Fibroblast of villous mesenchyme (primary cell): ENCODE measurements at regions not wholly inside any gene's neighbourhood (a gene's known extent, or its start where the extent isn't known, plus 50 kb on each side); places are given as distances from the start of the nearest gene placed in this dataset.

Experiments
- DNase-seq: peaks from one replicate; pipeline ENCODE4 v3.0.0-alpha.2; 2010; ENCODE audit warnings: low read depth
- H3K4me3 ChIP-seq: 2 replicates; pipeline ENCODE4 v1.5.1; 2011; ENCODE audit warnings: low read depth, mild to moderate bottlenecking, low read length
- TF ChIP-seq, protein P1 (sequence below): IDR thresholded peaks from 2 replicates; pipeline ENCODE4 v1.5.1; 2012; ENCODE audit warnings: low read depth, mild to moderate bottlenecking, low read length; ENCODE audit not compliant: insufficient read depth

DNA sequence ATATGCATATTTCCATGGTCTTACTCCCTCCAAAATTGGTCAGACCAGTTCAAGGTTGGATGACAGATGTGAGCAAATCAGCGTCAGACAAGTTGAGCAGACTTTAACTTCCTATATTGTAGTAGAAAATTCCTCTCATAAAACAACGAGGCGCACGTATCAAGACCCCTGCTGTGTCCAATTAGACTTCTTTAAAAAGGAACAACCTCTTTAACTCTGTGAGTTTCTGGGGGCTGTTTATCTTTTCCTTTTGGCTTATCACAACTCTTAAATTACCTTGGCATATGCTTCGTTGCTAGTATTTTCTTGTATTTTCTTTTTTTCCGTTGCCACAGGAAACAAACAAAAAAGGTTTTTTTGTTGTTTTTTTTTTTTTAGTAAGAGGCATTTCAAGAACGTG is 398.2 kb upstream of the WWC1 start:
- TF ChIP-seq, protein P1, sequence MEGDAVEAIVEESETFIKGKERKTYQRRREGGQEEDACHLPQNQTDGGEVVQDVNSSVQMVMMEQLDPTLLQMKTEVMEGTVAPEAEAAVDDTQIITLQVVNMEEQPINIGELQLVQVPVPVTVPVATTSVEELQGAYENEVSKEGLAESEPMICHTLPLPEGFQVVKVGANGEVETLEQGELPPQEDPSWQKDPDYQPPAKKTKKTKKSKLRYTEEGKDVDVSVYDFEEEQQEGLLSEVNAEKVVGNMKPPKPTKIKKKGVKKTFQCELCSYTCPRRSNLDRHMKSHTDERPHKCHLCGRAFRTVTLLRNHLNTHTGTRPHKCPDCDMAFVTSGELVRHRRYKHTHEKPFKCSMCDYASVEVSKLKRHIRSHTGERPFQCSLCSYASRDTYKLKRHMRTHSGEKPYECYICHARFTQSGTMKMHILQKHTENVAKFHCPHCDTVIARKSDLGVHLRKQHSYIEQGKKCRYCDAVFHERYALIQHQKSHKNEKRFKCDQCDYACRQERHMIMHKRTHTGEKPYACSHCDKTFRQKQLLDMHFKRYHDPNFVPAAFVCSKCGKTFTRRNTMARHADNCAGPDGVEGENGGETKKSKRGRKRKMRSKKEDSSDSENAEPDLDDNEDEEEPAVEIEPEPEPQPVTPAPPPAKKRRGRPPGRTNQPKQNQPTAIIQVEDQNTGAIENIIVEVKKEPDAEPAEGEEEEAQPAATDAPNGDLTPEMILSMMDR, result no peak
- no peak overlapping the region for H3K4me3 ChIP-seq
- DNase-seq, result no peak

DNA sequence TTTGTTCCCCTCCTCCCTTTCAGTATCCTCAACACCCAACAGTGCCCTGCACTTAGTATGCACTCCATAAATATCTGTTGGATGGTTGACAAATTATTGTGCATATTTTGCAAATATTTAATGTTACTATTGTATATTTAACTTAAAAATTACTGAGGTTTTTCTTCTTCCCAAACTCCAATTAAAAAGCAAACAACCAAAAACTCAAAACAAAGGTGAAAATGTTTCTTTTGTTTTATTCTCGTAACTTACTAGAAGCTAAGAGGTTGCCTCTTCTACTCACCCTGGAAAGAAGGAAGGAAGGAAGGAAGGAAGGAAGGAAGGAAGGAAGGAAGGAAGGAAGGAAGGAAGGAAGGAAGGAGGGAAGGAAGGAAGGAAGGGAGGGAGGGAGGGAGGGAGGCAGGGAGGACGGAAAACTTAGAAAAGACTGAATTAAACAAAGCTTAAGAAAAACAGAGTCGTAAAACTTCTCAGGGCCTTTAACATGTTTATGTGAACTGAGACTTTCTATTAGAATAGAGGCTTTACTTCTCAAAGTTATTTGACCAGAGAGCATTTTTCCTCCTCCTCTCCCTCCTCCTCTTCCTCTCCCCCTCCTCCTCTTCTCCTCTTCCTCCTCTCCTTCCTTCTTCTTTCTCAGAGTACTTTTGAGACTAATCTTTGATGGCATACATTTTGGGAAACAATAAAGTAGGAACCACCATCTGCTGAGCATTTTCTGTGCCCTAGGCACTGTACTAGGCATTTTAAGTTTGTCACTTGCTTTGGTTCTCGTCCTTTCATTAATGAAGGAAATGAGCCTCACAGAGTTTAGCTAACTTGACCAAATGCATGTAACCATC is 396.6 kb upstream of the WWC1 start:
- no peak overlapping the region for H3K4me3 ChIP-seq
- TF ChIP-seq, protein P1, result no peak

DNA sequence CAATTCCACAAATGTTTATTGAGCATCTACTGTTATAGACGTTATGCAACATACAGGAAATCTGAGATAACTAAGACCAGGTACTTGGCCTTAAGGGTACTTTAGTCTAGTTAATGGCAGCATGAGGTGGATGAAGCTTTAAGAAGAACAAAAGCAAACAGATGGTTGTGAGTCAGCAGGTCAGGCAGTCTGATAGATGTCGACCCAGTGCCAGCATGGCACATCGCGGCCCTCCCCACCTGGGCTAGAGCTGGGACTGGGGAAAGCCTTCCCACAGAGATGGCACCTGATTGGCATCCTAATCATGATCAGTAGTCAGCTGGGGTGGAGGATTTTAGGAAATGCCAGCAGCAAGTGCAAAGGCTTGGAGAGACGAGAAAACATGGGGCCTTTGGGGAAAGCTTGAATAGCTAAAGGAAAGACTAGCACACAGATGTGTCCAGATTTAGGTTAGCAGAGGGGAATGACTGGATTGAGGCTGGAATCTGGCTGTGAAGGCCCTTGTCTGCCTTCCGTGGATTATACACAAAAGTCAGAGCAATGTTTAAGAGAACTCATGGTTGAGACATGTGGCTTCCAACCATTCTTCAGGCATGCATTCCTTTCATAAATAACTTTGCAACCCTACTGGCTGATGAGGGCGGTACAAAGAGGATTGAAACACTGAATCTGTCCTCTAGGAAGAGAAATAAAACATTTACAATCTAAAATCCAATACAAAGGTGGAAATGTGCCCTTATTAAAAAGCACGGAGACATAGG is 395.4 kb upstream of the WWC1 start:
- no peak for DNase-seq
- TF ChIP-seq, protein P1, result no peak
- H3K4me3 ChIP-seq, result no peak overlapping the region

More for the DNA sequence above, 396.6 kb upstream of the WWC1 start:
- DNase-seq, result no peak

DNA sequence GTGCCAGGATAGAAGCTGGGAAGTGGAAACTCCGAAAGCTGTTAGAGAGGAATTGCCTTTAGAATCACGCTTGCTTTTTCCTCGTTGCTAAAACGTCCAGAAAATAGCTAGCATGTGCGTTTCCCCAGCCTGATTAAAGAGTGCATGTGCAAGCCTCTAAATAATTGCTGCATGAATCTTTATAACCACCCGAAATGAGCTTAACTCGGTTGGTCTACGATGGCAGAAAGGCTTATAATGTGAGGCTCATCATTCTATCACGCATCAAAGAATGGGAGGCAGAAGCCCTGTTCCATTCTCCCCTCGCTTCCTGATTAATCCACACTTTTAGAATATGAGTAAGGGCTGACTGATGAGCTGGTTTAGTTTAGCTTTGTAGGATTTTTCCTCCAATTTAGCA is 394.6 kb upstream of the WWC1 start:
- TF ChIP-seq, protein P1, result no peak
- DNase-seq, result no peak
- no peak overlapping the region for H3K4me3 ChIP-seq

GRCh38 chr5:167897371-167897770 is 394.1 kb upstream of the WWC1 start:
- DNase-seq, result no peak

GRCh38 chr5:167898361-167899042 is 392.9 kb upstream of the WWC1 start:
- DNase-seq, result no peak
- TF ChIP-seq, protein P1, result no peak
- H3K4me3 ChIP-seq, result no peak overlapping the region

More at GRCh38 chr5:167897371-167897770, 394.1 kb upstream of the WWC1 start:
- no peak overlapping the region for H3K4me3 ChIP-seq
- TF ChIP-seq, protein P1, result no peak
